ENCODE measurements at regions not wholly inside any gene's neighbourhood (a gene's known extent, or its start where the extent isn't known, plus 50 kb on each side); places are given as distances from the start of the nearest gene placed in this dataset.

- Histone ChIP-seq H3K23ac (ENCODE audit: insufficient read length) (no peak overlapping the region), H4K5ac (ENCODE audit: insufficient read length, low read depth, low read length) (no peak overlapping the region), H2BK15ac (ENCODE audit: low read length) (no peak overlapping the region), H3K4me1 (replicated peaks in 1 of 4; ENCODE audit: control insufficient read depth in 3 of 4, insufficient read depth in 4 of 4, low read length in 3 of 4) (no peaks in the 10 kb centered on the region), H2BK120ac (replicated peaks; ENCODE audit: low read depth, low read length) (no peak overlapping the region), H2AK5ac (ENCODE audit: low read depth, low read length) (no peak overlapping the region), H3K9ac (replicated peaks in 1 of 4; ENCODE audit: extremely low read depth in 1 of 4, low read depth in 3 of 4, low read length in 3 of 4) (no peak overlapping the region), H3K4ac (replicated peaks; ENCODE audit: insufficient read length, low read depth, low read length) (no peak overlapping the region), H3K14ac (ENCODE audit: insufficient read length) (no peak overlapping the region), H3K4me3 (ENCODE audit: extremely low read depth in 1 of 4, insufficient read depth in 2 of 4, low read depth in 3 of 4, low read length in 4 of 4) (no peak overlapping the region), H3K4me2 (ENCODE audit: insufficient read depth in 1 of 2, low read depth in 2 of 2, low read length in 2 of 2) (no peak overlapping the region), H3K27ac (ENCODE audit: low read depth, low read length) (no peak overlapping the region), H3K56ac (replicated peaks; ENCODE audit: insufficient read length, low read depth, low read length) (no peak overlapping the region), H3K79me2 (ENCODE audit: control insufficient read depth in 1 of 2, insufficient read depth in 2 of 2, low read length in 2 of 2) (no peaks in the 10 kb centered on the region), H3K18ac (ENCODE audit: extremely low read depth, low read length) (no peak overlapping the region), H3K36me3 (ENCODE audit: control insufficient read depth in 2 of 4, insufficient read depth in 4 of 4, low read length in 3 of 4) (no peaks in the 10 kb centered on the region), H4K91ac (replicated peaks; ENCODE audit: insufficient read length, low read length) (no peak overlapping the region), H2AFZ (ENCODE audit: low read length) (no peak overlapping the region), H2BK5ac (ENCODE audit: low read depth, low read length) (no peak overlapping the region), H2BK12ac (ENCODE audit: low read depth, low read length) (no peak overlapping the region), H3K79me1 (ENCODE audit: low read depth, low read length) (no peaks in the 10 kb centered on the region), H3K9me3 (ENCODE audit: insufficient read depth in 2 of 2, low read depth in 1 of 2, low read length in 1 of 2) (peaks cover 0 to 8% of the 10 kb centered on the region in 2 experiments; a peak in 1 of 4 replicates), H3K27me3 (replicated peaks in 1 of 4; ENCODE audit: control insufficient read depth in 3 of 4, extremely low read depth in 1 of 4, insufficient read depth in 3 of 4, low read length in 3 of 4) (no peaks in the 10 kb centered on the region), H3K23me2 (ENCODE audit: low read depth, low read length) (no peaks in the 10 kb centered on the region), H4K8ac (ENCODE audit: extremely low read depth, insufficient read depth, low read length) (no peak overlapping the region), H2BK20ac (ENCODE audit: low read length) (no peak overlapping the region), H4K20me1 (replicated peaks in 1 of 2; ENCODE audit: control insufficient read depth in 1 of 2, insufficient read depth in 2 of 2, low read length in 2 of 2) (no peaks in the 10 kb centered on the region)
- ChIA-PET CTCF (ENCODE audit: partially characterized antibody) (interaction anchor here (0.6 kb wide), 1 partner anchor 42 kb away, joined by 4 read pairs; no protein-coding TSS in a partner anchor), POLR2A (ENCODE audit: partially characterized antibody) (no interaction called here)
- DNase-seq (ENCODE audit: low read depth in 1 of 2, low spot score in 2 of 2): no peak
- no peak for FAIRE-seq
- TF ChIP-seq PHF8 (conservative IDR thresholded peaks at IDR 0.05; ENCODE audit: low read depth, low read length): no peak
- TF ChIP-seq MAX (IDR thresholded peaks at IDR 0.05): no peak
- TF ChIP-seq RAD21 (IDR thresholded peaks at IDR 0.05 in 1 of 2, conservative IDR thresholded peaks at IDR 0.05 in 1 of 2; ENCODE audit: low read depth in 2 of 2, low read length in 2 of 2): no peak
- no peak for TF ChIP-seq NANOG (IDR thresholded peaks at IDR 0.05; ENCODE audit: insufficient read depth, low read depth, low read length, poor library complexity, severe bottlenecking)
- no peak for TF ChIP-seq HDAC2 (IDR thresholded peaks at IDR 0.05; ENCODE audit: borderline replicate concordance in 1 of 2, low read depth in 2 of 2, low read length in 2 of 2)
- TF ChIP-seq KDM1A (IDR thresholded peaks at IDR 0.05; ENCODE audit: borderline replicate concordance, low read length): no peak
- TF ChIP-seq SUZ12 (IDR thresholded peaks at IDR 0.05; ENCODE audit: low read length): no peak
- TF ChIP-seq ASH2L (IDR thresholded peaks at IDR 0.05; ENCODE audit: low read length): no peak
- TF ChIP-seq CBX8 (IDR thresholded peaks at IDR 0.05; ENCODE audit: borderline replicate concordance, low read depth, low read length): no peak
- no peak for TF ChIP-seq JUN (IDR thresholded peaks at IDR 0.05; ENCODE audit: low read depth, low read length)
- no peak for TF ChIP-seq BCL11A (IDR thresholded peaks at IDR 0.05; ENCODE audit: low read depth in 2 of 2, low read length in 2 of 2)
- no peak for TF ChIP-seq POLR2A (IDR thresholded peaks at IDR 0.05; ENCODE audit: control extremely low read depth in 1 of 2, low read depth in 2 of 2, low read length in 2 of 2)
- no peak for TF ChIP-seq TBP (IDR thresholded peaks at IDR 0.05; ENCODE audit: low read depth, low read length)
- no peak for TF ChIP-seq JUND (IDR thresholded peaks at IDR 0.05; ENCODE audit: low read length)
- TF ChIP-seq TAF7 (optimal IDR thresholded peaks at IDR 0.05; ENCODE audit: borderline replicate concordance, low read depth, low read length): no peak
- no peak for TF ChIP-seq CHD2 (IDR thresholded peaks at IDR 0.05; ENCODE audit: low read length)
These were observed 592.0 kb downstream of the IQCM start for GRCh38 chr4:149223659-149224058.

All from H1 (cell line).